HuH-7.5 (cell line): ENCODE measurements at regions not wholly inside any gene's neighbourhood (a gene's known extent, or its start where the extent isn't known, plus 50 kb on each side); places are given as distances from the start of the nearest gene placed in this dataset.

ENCODE experiments used
- DNase-seq: peaks from one replicate; pipeline ENCODE4 v3.0.0; 2011; ENCODE audit warnings: low spot score

DNA sequence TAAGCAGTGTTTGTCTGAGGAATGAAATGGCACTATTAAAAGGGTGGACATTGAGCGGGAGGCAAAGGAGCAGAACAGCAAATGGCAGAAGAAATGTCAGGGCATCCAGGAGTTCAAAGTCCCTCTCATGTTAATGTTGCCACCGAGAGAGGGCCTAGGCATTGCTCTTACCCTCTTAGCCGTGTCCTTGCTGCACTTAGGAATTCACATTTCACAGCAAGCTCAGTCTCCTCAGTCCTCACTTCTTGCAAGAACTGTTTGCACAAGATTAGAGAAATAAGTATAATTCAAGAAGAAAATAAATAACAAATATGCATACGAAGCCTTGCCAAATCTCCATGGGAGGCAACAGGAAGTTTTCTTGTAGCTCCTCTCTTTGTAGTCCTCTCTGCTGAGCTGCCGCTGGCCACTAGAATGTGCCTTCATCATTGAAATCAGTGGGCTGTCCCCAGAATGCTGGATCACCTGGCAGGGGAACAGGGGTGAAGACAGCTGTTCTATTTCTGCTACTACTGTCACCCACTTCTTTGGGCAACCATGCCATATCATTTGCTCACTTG lies 205.8 kb downstream of the ZNF326 start:
- DNase-seq: no peak

DNA sequence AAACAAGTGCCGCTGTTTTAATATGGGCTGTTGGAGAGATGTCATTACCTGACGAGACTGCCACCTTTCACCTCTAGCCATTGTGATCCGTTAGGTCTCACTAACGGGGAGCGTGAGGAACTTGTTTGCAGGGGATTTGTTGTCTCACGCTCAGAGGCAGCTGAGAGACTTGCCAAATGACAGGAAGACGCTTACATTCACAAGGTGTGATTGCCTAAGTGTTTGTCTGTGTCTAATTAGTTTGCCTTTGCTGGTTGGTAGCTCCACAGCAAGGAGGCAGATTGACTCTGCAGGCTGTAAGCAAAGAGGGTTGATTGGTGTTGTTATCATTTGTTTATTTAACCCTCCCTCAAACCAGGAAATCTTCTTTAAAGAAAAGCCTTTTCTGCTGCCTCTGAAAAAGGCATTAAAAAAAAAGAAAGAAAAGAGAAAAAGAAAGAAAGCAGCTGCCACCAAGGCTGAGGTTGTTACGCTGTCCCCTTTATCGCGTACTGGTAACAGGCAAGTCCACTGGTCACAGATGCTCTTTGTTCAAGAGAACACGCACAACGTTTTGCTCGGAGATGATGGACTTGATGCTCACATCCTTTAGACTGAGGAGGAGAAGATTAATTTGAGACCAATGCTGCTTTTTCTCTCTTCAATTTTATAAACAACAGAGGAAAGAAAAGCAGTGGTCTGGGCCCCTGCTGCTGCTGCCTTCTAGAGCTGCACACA lies 203.9 kb downstream of the ZNF326 start:
- DNase-seq: no peak

DNA sequence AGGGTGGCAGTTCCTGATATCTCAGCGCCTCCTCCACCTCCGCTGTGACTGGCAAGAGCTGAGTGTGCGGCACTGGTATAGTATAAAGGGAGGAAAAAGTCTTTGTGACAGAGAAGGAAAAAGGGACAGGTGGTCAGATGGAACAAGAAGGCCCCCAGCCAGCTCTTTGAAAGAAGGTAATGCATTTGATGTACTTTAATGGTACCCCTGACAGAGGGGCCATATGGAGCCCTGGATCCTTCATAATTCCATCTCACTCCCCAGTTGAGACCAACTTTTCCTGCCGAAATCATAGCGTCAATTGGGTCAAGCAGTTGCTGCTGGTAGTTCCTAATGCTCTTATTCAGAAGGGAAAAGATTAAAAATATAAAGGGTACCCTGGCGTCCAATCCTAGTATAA lies 198.2 kb downstream of the ZNF326 start:
- DNase-seq: no peak

DNA sequence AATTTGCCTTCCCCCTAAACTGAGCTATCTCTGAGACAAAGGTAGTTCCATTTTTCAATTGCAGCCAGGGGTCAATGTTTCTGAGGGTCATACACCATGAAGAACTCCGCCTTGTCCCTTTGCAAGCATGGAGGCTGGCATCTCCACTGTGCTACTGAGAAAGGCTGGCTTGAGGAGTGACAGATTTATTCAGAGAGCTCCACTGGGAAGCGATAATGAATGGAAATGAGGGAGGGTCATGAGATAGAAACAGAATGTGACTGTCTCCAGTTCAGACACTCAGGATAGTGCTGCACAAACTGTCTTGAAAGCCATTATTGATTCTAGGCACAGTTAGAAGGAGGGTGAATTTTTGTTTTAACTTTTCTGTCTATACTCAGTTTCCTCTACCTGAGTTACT lies 197.5 kb downstream of the ZNF326 start:
- DNase-seq: no peak

DNA sequence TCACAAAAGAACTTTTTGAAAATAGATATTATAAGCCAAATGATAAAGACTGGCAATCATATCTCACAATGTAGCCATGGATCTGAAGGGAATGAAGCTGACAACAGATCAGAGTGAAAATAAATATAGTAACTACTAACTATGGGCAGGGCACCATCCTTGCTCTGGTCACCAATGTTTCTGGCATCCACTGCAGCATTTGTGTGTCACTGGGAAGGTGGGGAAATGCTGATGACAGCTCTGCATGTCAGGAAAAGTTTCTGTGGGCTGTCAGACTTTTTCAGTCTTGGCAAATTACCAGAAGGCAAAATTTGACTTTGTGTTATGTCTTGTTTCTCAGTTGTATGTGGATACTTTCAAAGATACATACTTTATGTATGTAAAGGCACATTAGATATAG lies 195.6 kb downstream of the ZNF326 start:
- DNase-seq: no peak

DNA sequence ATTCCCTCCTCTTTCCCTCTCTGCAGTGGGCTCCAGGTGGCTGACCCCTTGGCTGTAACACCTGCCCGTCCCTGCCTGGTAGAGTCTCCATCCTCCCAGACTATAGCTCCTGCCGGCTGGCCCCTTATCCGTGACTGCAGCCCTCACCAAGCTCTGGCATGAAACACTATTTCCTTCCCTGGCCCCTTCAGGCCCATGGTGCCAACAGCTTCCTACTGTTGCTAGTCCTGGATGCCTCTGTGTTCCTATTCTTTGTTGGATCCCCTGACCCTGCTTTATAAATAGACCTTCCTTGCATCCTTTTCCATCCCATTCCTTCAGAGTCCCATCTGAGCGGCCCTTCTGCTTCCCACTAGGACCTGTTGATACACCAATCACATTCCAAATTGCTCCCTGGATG lies 195.0 kb downstream of the ZNF326 start:
- DNase-seq: no peak

DNA sequence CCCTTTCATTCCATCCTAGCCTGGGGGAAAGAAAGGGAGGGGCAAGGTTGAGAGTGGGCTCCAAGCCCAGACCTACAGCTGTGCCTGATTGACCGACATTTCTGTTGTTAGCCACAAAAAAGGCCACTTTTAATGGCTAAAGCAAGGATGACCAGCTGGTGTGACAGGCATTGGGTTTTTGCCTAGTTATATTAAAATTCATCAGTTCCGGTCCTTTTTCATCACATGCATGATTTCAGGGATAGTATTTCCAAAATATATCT lies 192.3 kb downstream of the ZNF326 start:
- no peak for DNase-seq

DNA sequence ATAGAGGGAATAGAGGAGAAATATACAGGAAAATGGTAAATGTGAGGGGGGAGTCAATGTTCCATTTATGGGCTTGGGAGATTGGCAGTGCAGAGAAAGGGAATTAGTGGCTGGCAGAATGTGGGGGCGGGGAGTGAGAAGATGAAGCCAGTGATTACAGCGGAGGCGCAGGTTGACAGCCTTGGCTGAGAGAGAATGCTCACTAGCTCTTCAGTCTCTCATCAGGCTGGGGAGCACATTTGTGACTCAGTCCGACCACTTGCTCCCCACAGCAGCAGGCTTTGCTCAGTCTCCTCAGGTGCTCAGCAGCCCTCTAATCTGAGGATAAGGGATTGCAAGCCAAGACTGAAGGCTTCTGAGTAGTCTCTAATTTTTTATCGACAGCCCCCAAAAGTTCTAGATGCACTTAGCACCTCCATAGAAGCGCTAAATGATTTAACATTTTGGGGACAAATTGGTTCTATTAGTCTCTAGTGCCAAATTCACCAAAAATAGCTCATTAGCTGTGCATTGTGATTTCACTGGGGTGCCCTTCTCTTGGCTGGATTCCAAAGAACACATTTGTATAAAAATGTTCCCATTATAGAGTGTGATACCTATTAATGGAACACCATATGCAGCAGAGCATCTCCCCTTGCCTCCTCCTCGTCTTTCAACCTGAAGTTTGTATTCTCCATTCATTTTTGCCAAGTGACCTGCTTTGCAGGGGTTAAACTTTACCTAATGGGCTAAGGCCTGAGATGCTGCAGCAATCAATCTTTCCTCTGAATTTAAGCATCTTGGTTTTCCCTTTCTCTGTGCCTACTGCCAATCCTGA lies 191.8 kb downstream of the ZNF326 start:
- DNase-seq: no peak

DNA sequence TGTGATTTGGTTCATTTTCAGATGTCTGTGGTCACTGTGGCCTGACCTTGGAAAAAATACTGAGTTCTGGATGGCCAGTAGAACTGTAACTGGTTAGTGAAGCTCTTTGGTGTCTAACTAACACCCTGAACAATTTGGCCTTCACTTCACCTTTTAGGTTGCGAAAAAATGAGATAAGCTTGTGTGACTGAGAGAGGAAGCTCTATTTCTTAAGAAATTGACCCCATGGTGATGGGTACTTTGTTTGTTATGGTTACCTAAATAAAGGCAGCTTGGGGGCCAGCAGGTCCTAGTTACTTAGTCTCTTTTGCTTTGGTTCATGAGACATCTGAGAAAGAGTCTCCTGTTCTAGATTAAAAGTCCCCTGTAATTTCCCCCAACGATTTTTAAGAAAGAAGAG lies 181.6 kb downstream of the ZNF326 start:
- DNase-seq: no peak

DNA sequence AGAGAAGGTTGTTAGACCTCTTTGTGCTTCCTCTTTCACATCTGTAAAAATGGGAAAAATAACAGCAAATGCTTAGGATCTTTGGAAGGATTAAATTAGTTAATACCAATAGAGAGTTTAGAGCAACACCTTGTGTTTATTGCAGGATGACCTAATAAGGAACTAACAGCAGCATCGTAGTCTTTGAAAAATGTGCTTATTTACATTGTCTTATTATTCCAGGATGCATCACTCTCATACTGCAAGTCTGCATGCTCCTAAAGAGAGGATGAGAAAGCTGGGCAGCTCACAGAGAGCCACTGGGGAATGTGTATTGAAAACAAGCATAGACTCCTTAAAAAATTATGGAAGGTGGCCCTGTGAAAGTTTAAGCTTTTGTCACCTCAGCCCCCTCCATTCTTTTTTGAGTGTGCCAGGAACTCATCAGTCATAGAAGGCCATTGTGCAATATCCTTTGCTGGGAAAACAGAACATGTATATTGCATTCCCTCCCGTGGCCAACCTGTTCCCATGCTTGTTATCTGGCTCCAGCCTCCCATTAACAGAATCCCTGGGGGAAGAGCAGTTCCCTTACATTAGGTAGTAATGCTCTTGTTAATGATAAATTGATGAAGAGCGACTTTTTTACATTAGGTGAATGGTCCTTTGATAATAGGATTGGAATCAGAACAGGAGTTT lies 180.7 kb downstream of the ZNF326 start:
- DNase-seq: no peak

DNA sequence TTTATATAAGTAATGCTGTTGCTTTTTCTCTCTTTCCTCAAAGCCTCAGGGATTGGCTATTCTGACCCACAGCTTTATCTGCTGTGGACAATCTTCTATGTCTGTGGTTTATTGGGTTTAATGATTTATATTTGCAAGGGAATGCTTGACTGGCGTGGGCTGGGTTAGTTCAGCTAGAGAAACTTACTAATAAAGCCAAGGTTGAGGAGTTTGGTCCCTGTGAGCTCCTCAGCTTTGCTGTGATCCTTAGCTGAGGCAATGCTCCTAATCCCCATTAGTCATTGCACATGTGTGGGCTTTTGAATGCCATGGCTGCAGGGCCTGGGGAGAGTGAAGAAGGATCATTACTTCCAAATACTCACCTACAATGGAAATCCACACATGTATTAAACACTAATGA lies 179.3 kb downstream of the ZNF326 start:
- no peak for DNase-seq

DNA sequence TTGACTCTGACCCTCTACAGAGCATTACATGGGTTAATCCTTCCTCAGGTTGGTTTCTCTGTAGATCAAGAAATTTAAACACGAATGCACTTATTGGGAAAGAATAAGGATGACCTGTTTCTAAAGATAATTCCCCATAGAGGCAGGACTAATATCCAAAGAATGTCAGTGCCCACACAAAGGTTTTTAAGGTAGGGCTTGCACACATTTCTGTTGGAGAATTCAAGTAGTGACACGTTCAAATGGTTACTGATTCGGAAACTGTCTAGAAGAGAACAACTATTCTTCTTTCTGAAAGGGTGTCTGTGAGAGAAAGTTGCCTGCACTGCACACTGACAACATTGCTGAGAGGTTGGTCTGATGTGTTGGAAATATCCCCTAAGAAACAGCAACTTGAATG lies 167.3 kb downstream of the ZNF326 start:
- no peak for DNase-seq

DNA sequence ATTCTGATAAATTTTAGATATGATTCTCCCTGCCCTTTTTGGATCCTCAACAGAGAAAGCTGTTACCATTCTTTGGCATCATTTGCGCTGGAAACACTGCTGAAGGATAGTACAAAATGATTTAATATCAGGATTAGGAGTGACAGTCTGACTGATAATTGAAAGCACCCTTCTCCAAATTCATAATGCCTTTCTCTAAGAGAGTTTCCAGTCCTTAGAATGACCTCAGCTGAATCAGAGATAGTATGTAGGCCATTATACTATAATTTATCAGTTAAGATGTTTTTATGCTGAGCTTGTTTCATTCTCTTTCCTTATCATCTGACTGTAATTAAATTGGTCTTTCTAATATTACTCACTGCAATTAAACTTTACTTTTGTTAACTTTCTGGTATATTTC lies 166.7 kb downstream of the ZNF326 start:
- no peak for DNase-seq

DNA sequence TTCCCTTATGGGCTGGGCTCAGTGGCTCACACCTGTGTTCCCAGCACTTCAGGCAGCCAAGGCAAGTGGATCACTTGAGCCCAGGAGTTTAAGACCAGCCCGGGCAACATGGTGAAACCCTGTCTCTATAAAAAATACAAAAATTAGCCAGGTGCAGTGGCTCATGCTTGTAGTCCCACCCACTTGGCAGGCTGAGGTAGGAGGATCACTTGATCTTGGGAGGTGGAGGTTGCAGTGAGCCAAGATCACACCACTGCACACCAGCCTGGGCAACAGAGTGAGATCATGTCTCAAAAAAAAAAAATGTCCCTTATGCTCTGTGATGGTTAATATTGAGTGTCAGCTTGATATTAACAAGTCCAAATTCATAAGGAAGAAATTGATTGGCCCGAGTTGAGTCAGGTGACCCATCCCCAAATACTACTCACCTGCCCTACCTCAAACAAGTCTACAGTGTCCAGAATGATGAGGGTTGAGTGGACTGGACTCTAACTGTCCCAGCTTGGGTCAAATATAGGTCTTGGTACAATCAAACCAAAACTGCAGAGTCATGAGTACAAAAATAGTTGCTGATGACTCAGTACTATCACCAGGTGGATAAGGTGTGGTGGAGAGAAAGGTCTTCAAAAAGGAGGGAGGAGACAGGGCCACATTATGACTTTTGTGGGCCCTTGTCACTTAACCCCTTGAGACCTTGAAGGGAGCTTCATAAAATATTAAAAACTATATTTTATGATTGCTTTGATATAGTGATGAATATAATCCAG lies 161.0 kb downstream of the ZNF326 start:
- DNase-seq: no peak

DNA sequence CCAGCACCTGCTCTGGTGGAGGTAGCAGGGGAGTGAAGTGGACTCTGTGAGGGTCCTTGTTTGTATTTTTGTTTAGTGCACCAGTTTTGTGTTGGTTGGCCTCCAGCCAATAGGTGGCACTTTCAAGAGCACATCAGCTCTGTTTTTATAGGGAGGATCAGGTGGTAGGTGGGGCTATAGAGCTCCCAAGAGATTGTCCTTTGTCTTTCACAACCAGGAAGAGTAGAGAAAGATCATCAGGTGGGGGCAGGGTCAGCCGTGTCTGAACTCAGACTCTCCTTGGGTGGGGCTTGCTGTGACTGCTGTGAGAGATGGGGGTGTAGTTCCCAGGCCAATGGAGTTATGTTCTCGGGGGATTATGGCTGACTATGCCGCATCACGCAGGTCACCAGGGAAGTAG lies 159.8 kb downstream of the ZNF326 start:
- no peak for DNase-seq

DNA sequence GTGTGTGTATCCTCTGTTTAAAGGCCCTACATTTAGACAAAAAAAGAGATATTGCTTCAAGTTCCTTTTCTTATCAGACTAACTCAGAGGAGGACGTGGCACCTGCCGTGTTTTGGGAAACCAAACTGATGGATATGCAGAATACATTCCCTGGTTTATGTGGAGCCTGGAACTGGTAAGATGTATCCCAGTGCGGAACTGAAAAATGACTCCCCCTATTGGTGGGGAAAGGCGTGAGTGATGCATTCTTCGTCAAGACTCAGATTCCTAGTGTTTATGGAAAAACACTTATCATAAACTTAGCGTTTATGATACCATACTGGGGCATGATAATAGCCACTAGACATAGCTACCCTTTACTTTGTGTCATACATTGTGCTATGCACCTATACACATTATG lies 154.2 kb downstream of the ZNF326 start:
- no peak for DNase-seq

DNA sequence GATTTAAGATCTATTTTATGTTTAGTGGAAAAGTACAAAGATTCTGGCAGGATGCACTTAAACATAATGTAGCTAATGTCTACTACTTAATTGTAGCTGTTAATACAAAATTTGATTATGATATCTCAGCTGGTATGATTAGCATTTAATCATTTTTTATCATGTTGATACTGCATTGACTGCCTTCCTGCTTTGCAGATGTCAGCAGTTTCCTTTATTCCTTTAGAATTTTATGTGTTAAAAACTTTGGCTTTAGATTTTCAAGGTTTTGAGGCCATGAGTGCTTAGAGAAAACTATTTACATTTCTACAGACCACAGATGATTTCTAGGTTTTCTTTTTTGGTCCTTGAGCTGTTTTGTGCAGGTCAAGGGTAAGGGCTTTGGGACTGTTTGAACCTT lies 152.2 kb downstream of the ZNF326 start:
- no peak for DNase-seq

DNA sequence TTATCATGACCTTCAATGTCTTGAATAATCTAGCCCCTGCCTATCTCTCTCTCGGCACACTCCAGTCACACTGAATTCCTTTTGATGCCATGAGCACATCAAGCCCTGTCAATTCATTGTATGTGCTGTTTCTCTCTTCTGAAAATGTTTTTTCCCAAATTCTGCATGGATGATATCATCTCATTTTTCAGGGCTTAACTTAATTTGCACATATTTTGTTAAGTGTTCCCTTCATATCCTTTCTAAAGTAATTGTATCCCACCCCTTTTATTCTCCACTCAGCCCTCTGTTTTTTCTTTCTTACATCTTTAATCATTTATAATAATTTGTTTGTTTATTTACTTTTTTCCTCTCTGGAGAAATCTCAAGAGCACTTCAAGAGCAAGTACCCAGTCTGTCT lies 149.9 kb downstream of the ZNF326 start:
- no peak for DNase-seq

DNA sequence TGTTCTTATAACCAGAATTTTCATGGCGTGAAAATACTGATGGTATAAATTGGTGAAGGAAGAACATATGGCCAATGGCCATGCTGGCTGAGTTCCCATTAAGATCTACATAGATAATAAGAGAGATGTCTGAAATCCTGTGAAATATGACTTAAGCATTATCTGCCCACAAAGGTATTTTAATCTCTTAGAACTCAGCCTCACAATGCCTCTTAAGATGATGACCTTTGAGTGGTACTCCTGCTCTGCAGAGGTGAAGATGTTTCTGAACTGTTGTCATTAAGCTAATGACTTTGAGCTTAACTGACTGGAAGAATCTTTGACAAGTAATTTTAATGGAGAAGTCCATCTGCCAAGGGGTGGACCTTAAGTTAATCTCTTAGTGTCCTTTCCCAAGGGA lies 148.7 kb downstream of the ZNF326 start:
- DNase-seq: no peak

DNA sequence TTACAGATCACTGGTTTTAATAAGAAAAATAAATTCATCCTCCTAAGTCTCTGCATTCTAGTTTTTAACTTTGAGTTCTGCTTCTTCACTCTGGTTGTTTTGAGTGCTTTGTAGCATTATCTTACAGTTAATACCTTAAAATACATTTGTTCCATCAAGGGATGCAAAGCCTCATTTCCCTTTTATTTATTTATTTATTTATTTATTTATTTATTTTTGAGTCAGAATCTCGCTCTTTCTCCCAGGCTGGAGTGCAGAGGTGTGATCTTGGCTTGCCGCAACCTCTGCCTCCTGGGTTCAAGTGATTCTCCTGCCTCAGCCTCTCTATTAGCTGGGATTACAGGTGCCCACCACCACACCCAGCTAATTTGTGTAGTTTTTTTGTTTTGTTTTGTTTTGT lies 147.8 kb downstream of the ZNF326 start:
- no peak for DNase-seq

DNA sequence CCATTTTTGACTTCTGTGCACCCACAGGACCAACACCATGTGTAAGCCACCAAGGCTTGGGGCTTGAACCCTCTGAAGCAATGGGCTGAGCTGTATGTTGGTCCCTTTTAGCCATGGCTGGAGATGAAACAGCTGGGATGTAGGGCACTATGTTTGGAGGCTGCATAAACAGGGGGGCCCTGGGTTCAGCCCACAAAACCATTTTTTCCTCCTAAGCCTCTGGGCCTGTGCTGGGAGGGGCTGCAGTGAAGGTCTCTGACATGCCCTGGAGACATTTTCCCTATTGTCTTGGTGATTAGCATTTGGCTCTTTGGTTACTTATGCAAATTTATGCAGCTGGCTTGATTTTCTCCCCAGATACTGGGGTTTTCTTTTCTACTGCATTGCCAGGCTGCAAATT lies 144.9 kb downstream of the ZNF326 start:
- no peak for DNase-seq

DNA sequence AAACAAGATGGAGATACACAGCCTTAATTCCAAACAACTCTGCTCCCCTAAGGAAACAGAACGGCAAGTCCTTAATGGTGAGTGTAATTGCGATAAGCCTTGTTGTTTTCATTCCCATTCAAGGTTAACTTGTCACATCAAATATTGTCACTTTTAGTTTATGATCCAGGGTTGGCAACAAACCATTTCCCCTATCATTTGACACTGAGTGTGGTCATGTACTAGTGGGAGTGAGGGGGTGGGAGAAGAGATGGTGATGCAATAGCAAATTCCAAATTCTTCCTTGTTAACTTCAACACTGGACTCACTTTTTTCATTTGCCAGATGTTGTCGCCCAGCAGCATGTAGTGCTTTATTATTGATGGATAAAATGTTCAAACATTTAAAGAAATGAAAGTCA lies 140.4 kb downstream of the ZNF326 start:
- DNase-seq: no peak
